ENCODE measurements at regions not wholly inside any gene's neighbourhood (a gene's known extent, or its start where the extent isn't known, plus 50 kb on each side); places are given as distances from the start of the nearest gene placed in this dataset.

DNA sequence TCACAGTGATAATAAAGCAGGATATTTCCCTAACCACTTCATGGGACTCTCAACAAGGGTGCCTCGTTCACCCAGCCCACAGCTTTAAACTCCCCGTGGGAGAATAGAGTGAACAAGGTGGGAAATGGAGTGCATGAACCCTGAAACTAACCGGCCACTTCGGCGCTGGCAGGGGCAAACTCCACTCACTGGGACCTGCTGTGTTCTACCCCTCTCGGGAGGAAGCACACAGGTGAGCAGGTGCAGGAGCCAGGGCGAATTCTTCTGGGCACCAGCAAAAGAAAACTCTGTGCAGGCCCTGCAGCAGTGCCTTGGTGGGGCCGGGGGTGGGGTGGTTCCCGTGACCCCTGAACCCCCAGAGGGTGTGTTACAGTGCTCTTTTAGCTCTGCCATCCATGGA, 2029.1 kb upstream of the LRRTM1 start:
- TF ChIP-seq, protein P1, sequence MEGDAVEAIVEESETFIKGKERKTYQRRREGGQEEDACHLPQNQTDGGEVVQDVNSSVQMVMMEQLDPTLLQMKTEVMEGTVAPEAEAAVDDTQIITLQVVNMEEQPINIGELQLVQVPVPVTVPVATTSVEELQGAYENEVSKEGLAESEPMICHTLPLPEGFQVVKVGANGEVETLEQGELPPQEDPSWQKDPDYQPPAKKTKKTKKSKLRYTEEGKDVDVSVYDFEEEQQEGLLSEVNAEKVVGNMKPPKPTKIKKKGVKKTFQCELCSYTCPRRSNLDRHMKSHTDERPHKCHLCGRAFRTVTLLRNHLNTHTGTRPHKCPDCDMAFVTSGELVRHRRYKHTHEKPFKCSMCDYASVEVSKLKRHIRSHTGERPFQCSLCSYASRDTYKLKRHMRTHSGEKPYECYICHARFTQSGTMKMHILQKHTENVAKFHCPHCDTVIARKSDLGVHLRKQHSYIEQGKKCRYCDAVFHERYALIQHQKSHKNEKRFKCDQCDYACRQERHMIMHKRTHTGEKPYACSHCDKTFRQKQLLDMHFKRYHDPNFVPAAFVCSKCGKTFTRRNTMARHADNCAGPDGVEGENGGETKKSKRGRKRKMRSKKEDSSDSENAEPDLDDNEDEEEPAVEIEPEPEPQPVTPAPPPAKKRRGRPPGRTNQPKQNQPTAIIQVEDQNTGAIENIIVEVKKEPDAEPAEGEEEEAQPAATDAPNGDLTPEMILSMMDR (conservative IDR thresholded peaks at IDR 0.05; ENCODE audit: low read depth, low read length): no peak
- TF ChIP-seq EZH2 (IDR thresholded peaks at IDR 0.05; ENCODE audit: low read length, unreplicated experiment) (no peak), EZH2phosphoT487 (IDR thresholded peaks at IDR 0.05; ENCODE audit: borderline replicate concordance, low read length) (no peak)
